Activated T-helper 2 cell treated with anti-CD3 and anti-CD28 coated beads, Interferon-gamma antibody, Interleukin-2, Interleukin-4, amounts not matched to agents 10 μg/mL and 5 μg/mL and 100 μg/mL, durations not matched to agents 14 hours and 24 hours and 36 hours (primary cell): ENCODE measurements at regions not wholly inside any gene's neighbourhood (a gene's known extent, or its start where the extent isn't known, plus 50 kb on each side); places are given as distances from the start of the nearest gene placed in this dataset.
"Not testable (repeated sequence)": the region's sequence is repeated elsewhere in the genome, so short reads cannot be mapped to it uniquely, and the experiment has no call there.

Experiments used
- DNase-seq: peaks from one replicate; pipeline ENCODE4 v3.0.0; 2021; ENCODE audit warnings: low spot score
- H3K27ac Mint-ChIP-seq: one replicate; pipeline ENCODE4 v1.8.0; 2021; ENCODE audit warnings: mixed read lengths
- H3K27me3 Mint-ChIP-seq: one replicate; pipeline ENCODE4 v1.8.0; 2021; ENCODE audit warnings: low read depth, mixed read lengths
- H3K36me3 Mint-ChIP-seq: one replicate; pipeline ENCODE4 v1.8.0; 2021; ENCODE audit warnings: low read depth, mixed read lengths
- H3K4me1 Mint-ChIP-seq: one replicate; pipeline ENCODE4 v1.8.0; 2021; ENCODE audit warnings: low read depth, mixed read lengths
- H3K4me3 Mint-ChIP-seq: one replicate; pipeline ENCODE4 v1.8.0; 2021; ENCODE audit warnings: low read depth, mild to moderate bottlenecking, moderate library complexity, mixed read lengths
- H3K9me3 Mint-ChIP-seq: one replicate; pipeline ENCODE4 v1.8.0; 2021; ENCODE audit warnings: mixed read lengths
- intact Hi-C: fragments of 100-400 bp; cut with micrococcal nuclease; formaldehyde crosslinking; loops from one replicate; pipeline ENCODE4 v1.15.1; 2023

GRCh38 chr5:104472811-104473210 lies 910.2 kb upstream of the NUDT12 start:
- no peaks in the 10 kb centered on the region for H3K4me1 Mint-ChIP-seq

DNA sequence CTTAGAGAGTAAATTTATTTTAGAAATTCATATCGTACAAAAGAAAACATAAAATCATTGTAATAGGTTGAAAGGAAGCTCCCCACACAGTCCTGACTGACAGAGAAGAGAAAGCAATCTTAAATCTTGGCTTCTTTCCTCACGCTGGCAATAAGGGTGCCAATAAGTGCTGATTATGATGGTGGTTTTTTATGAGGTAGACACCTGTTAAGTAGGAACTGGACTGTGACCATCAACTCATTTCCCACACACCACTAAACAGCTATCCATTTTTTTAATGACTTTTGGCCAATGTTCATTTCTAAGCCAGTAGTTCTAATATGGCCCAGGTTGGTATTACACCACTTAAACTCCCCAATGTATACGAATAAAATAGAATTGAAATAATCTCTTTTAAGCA lies 893.5 kb upstream of the NUDT12 start:
- Mint-ChIP-seq H3K27me3 (no peaks in the 10 kb centered on the region), H3K4me3 (no peak overlapping the region), H3K4me1 (no peaks in the 10 kb centered on the region)

More at GRCh38 chr5:104472811-104473210, 910.2 kb upstream of the NUDT12 start:
- intact Hi-C loops, result no loop called here
- DNase-seq, result no peak
- Mint-ChIP-seq H3K27ac (no peak overlapping the region), H3K4me3 (no peak overlapping the region), H3K27me3 (no peaks in the 10 kb centered on the region), H3K36me3 (no peaks in the 10 kb centered on the region), H3K9me3 (peaks cover 41% of the 10 kb centered on the region)

DNA sequence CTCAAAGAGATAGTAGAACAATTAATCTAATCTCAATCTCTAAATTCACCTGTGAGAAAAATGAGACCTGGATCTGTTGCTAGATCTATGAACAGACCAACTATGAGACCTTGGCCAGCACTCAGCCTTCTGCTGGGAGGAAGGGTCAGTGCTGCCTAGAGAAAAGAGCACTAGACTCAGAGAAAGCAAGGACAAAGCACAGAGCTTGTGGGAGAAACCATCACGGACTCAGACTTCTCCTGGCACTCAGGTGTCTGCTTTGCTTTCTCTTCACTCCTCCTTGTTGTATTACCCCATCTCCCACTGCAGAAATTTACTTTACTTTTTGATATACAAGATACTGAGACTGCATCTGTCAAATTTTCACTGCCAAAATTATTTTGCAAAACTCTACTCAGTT lies 890.0 kb upstream of the NUDT12 start:
- Mint-ChIP-seq H3K27ac (no peak overlapping the region), H3K36me3 (no peaks in the 10 kb centered on the region), H3K9me3 (peaks cover 13% of the 10 kb centered on the region), H3K27me3 (no peaks in the 10 kb centered on the region), H3K4me1 (no peaks in the 10 kb centered on the region), H3K4me3 (no peak overlapping the region)
- no peak for DNase-seq
- intact Hi-C loops, result no loop called here

More for the DNA sequence above, 893.5 kb upstream of the NUDT12 start:
- Mint-ChIP-seq H3K27ac (no peak overlapping the region), H3K36me3 (no peaks in the 10 kb centered on the region), H3K9me3 (peaks cover 21% of the 10 kb centered on the region)
- no peak for DNase-seq
- intact Hi-C loops, result no loop called here

GRCh38 chr5:104451911-104452310 lies 889.3 kb upstream of the NUDT12 start:
- peaks cover 13% of the 10 kb centered on the region for H3K9me3 Mint-ChIP-seq
- H3K27me3 Mint-ChIP-seq, H3K27ac Mint-ChIP-seq, H3K4me3 Mint-ChIP-seq, H3K36me3 Mint-ChIP-seq, H3K4me1 Mint-ChIP-seq, intact Hi-C loops, DNase-seq: not testable (repeated sequence)

DNA sequence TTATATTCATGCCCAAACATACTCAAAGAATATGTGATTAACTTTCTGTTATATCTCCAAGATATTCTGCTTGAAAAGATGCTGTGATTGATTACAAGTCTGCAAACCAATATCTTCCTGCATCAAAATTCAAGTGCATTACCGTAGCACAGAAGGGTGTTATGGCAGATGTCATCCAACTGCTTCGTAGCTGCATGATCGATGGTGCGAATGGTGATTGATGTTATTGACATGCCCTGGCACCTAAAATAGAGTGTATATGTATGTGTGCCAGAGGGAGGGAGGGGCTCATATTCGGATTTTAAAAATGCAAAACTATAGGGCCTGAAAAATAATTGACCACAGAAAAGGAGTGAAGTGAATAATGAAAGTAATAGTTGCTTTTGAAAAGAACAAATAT lies 882.1 kb upstream of the NUDT12 start:
- intact Hi-C loops, result no loop called here
- H3K27ac Mint-ChIP-seq, result no peak overlapping the region
- no peak for DNase-seq
- no peaks in the 10 kb centered on the region for H3K4me1 Mint-ChIP-seq
- H3K4me3 Mint-ChIP-seq, result no peak overlapping the region
- peaks cover 29% of the 10 kb centered on the region for H3K9me3 Mint-ChIP-seq
- H3K36me3 Mint-ChIP-seq, result no peaks in the 10 kb centered on the region
- H3K27me3 Mint-ChIP-seq, result no peaks in the 10 kb centered on the region

GRCh38 chr5:104443706-104444105 lies 881.1 kb upstream of the NUDT12 start:
- Mint-ChIP-seq H3K4me3 (no peak overlapping the region), H3K36me3 (no peaks in the 10 kb centered on the region)

DNA sequence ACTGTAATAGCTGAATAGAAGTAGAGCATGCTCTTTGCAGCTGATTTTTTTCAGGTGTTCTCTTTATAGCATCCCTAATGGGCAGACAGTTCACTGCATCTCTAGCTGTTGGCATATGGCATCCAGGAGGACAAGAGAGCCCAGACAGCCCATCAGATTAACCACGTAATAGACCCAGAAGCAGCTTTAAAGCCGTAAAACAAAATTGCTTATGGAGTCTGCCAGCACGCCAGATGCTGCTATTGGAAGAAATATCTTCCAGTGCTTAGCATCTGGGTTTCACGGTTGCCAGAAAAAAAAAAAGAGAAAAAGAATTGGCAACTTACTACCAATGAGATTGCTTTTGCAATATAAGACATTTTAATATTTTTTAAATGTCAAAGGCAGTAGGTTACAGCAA lies 869.4 kb upstream of the NUDT12 start:
- Mint-ChIP-seq H3K27me3 (no peaks in the 10 kb centered on the region), H3K27ac (no peak overlapping the region), H3K9me3 (peaks cover 10% of the 10 kb centered on the region), H3K4me1 (no peaks in the 10 kb centered on the region), H3K4me3 (no peak overlapping the region), H3K36me3 (no peaks in the 10 kb centered on the region)
- intact Hi-C loops, result no loop called here
- DNase-seq, result no peak

More at GRCh38 chr5:104443706-104444105, 881.1 kb upstream of the NUDT12 start:
- intact Hi-C loops, result no loop called here
- Mint-ChIP-seq H3K9me3 (peaks cover 22% of the 10 kb centered on the region), H3K27ac (no peak overlapping the region), H3K4me1 (no peaks in the 10 kb centered on the region), H3K27me3 (no peaks in the 10 kb centered on the region)
- no peak for DNase-seq

GRCh38 chr5:104431002-104431620 lies 868.5 kb upstream of the NUDT12 start:
- Mint-ChIP-seq H3K27ac (no peak overlapping the region), H3K9me3 (peaks cover 10% of the 10 kb centered on the region), H3K36me3 (no peaks in the 10 kb centered on the region), H3K4me1 (no peaks in the 10 kb centered on the region), H3K4me3 (no peak overlapping the region), H3K27me3 (no peaks in the 10 kb centered on the region)
- intact Hi-C loops, result no loop called here
- no peak for DNase-seq

DNA sequence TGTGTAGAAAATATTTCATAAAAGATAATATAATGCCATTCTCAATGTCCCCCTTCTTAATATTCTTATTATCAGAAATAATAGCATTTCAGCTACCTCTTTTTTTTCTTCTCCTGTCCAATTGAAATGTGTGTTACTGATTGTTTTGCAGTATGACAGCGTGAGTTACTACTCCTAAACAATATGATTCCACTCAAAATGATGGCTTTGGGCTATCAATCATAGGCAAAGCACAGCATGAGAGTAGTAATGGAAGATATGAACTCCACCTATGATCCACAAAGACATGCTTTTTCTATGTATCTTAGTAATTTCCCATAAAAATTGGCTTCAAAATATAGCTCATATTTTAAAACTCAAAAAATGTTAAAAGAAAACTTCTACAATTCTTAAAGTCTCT lies 867.3 kb upstream of the NUDT12 start:
- H3K4me1 Mint-ChIP-seq, result no peaks in the 10 kb centered on the region
- no peak for DNase-seq
- no peak overlapping the region for H3K4me3 Mint-ChIP-seq
- H3K9me3 Mint-ChIP-seq, result peaks cover 10% of the 10 kb centered on the region
- intact Hi-C loops, result no loop called here
- no peaks in the 10 kb centered on the region for H3K27me3 Mint-ChIP-seq
- no peaks in the 10 kb centered on the region for H3K36me3 Mint-ChIP-seq
- H3K27ac Mint-ChIP-seq, result no peak overlapping the region

DNA sequence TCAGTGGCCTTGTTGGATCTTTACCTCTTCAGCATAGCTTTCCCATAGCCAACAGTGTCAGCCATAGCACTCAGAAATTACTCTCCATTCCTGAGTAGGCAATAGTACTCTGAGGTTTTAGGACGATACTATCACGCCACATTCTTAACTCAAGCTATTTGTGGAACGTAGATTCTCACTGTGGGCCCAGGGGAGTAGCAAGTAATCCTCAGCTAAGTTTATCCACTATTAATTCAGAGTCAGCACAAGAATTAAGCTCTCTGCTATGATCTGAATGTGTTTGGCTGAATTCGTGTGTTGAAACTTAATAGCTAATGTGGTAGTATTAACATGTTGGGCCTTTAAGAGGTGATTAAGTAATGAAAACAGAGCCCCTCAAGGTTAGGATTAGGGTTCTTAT lies 858.8 kb upstream of the NUDT12 start:
- no peak for DNase-seq
- intact Hi-C loops, result no loop called here
- Mint-ChIP-seq H3K4me1 (no peaks in the 10 kb centered on the region), H3K36me3 (no peaks in the 10 kb centered on the region), H3K27me3 (no peaks in the 10 kb centered on the region), H3K4me3 (no peak overlapping the region), H3K27ac (no peak overlapping the region), H3K9me3 (peaks cover 6% of the 10 kb centered on the region)

DNA sequence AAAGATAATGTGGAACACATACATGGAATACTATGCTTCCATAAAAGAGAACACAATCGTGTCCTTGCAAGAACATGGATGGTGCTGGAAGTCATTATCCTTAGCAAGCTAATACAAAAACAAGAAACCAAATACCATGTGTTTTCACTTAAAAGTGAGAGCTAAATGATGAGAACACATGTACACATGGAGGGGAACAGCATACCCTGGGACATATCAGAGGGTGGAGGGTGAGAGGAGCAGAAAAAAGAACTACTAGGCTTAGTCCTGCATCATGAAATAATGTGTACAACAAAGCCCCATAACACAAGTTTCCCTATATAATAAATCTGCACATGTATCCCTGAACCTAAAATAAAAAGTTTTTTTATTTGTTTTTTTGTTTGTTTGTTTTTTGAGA lies 855.5 kb upstream of the NUDT12 start:
- no peak for DNase-seq
- H3K27ac Mint-ChIP-seq, result no peak overlapping the region
- H3K27me3 Mint-ChIP-seq, result no peaks in the 10 kb centered on the region
- H3K4me3 Mint-ChIP-seq, result no peak overlapping the region
- H3K9me3 Mint-ChIP-seq, result peaks cover 22% of the 10 kb centered on the region
- no peaks in the 10 kb centered on the region for H3K36me3 Mint-ChIP-seq
- H3K4me1 Mint-ChIP-seq, result no peaks in the 10 kb centered on the region
- intact Hi-C loops, result no loop called here

GRCh38 chr5:104412649-104413240 lies 850.2 kb upstream of the NUDT12 start:
- DNase-seq, result no peak
- Mint-ChIP-seq H3K4me3 (no peak overlapping the region), H3K4me1 (no peaks in the 10 kb centered on the region), H3K9me3 (peaks cover 15% of the 10 kb centered on the region), H3K36me3 (no peaks in the 10 kb centered on the region), H3K27me3 (no peaks in the 10 kb centered on the region), H3K27ac (no peak overlapping the region)
- intact Hi-C loops, result no loop called here

DNA sequence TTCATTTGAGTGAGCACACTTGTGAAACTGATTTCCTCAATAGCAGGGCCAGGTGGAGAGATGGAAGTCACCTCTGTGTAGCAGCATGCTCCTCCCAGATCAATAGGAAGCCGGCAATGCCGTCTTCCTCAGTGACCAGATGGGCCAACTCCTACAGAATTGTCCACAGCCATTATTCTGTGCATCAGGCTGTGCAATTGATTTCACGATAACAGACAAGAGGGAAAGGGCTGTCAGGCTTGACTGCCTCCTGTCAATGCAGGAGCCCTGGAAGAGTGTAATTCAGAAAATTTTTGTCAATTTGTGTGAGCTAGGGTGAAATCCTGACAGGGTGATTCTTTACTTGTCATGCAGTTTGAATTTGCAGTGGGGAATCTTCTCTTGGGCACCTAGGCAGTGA lies 838.4 kb upstream of the NUDT12 start:
- Mint-ChIP-seq H3K9me3 (peaks cover 45% of the 10 kb centered on the region), H3K4me3 (no peak overlapping the region), H3K27me3 (no peaks in the 10 kb centered on the region), H3K4me1 (no peaks in the 10 kb centered on the region), H3K36me3 (no peaks in the 10 kb centered on the region), H3K27ac (no peak overlapping the region)
- intact Hi-C loops, result no loop called here
- no peak for DNase-seq

DNA sequence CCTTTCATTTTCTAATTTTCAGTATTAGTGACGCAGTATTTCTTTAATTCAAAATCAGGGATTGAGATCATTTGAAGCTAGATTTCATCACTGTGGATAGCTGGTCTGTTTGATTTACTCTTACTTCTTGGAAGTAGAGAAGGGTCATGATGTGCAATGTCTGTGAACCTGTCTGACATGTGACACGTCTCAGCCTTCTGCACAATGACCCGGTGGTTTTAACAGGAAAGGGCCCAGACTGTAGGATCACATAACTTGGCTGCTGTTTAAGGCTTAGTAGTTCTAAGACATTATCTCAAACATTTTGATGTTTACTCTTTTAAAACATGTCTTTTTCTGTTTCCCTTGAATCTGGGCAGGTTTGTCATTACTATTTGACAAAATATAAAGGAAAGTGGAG lies 823.3 kb upstream of the NUDT12 start:
- no peak for DNase-seq
- Mint-ChIP-seq H3K27me3 (no peaks in the 10 kb centered on the region), H3K36me3 (no peaks in the 10 kb centered on the region), H3K9me3 (peaks cover 53% of the 10 kb centered on the region), H3K4me3 (no peak overlapping the region), H3K4me1 (no peaks in the 10 kb centered on the region), H3K27ac (no peak overlapping the region)
- intact Hi-C loops, result no loop called here
